ENCODE measurements at regions not wholly inside any gene's neighbourhood (a gene's known extent, or its start where the extent isn't known, plus 50 kb on each side); places are given as distances from the start of the nearest gene placed in this dataset.

GRCh38 chr2:9755008-9755407 is 88.3 kb upstream of the TAF1B start:
- Mint-ChIP-seq H3K4me1 (peaks cover 38% of the 10 kb centered on the region), H3K4me3 (no peak overlapping the region), H3K36me3 (no peaks in the 10 kb centered on the region), H3K27me3 (ENCODE audit: low read depth) (peaks cover 57% of the 10 kb centered on the region), H3K27ac (no peak overlapping the region), H3K9me3 (no peaks in the 10 kb centered on the region)
- no peak for DNase-seq (ENCODE audit: low spot score in 2 of 2, unreplicated experiment in 2 of 2)
- TF ChIP-seq CTCF (IDR thresholded peaks at IDR 0.05; ENCODE audit: unreplicated experiment) = no peak

- H3K36me3 Mint-ChIP-seq = no peaks in the 10 kb centered on the region
- no peaks in the 10 kb centered on the region for H3K9me3 Mint-ChIP-seq
- TF ChIP-seq CTCF (IDR thresholded peaks at IDR 0.05; ENCODE audit: unreplicated experiment) = no peak
- H3K4me1 Mint-ChIP-seq = peaks cover 38% of the 10 kb centered on the region
- H3K27me3 Mint-ChIP-seq (ENCODE audit: low read depth) = peaks cover 60% of the 10 kb centered on the region
- no peak overlapping the region for H3K27ac Mint-ChIP-seq
- no peak overlapping the region for H3K4me3 Mint-ChIP-seq
- DNase-seq (ENCODE audit: low spot score in 2 of 2, unreplicated experiment in 2 of 2) = no peak
Observed at GRCh38 chr2:9755638-9756037, 87.6 kb upstream of the TAF1B start.

- no peak for DNase-seq (ENCODE audit: low spot score in 2 of 2, unreplicated experiment in 2 of 2)
- Mint-ChIP-seq H3K27me3 (ENCODE audit: low read depth) (peaks cover 56% of the 10 kb centered on the region), H3K4me3 (no peak overlapping the region), H3K4me1 (peaks cover 38% of the 10 kb centered on the region), H3K36me3 (no peaks in the 10 kb centered on the region), H3K27ac (no peak overlapping the region), H3K9me3 (no peaks in the 10 kb centered on the region)
- no peak for TF ChIP-seq CTCF (IDR thresholded peaks at IDR 0.05; ENCODE audit: unreplicated experiment)
Observed at GRCh38 chr2:9756692-9757250, 86.5 kb upstream of the TAF1B start.

GRCh38 chr2:9757501-9758264 is 85.6 kb upstream of the TAF1B start:
- Mint-ChIP-seq H3K36me3 (no peaks in the 10 kb centered on the region), H3K27me3 (ENCODE audit: low read depth) (peaks cover 56% of the 10 kb centered on the region), H3K27ac (no peak overlapping the region), H3K4me3 (peak overlapping the region; percentile 54), H3K9me3 (no peaks in the 10 kb centered on the region), H3K4me1 (peaks cover 38% of the 10 kb centered on the region)
- no peak for TF ChIP-seq CTCF (IDR thresholded peaks at IDR 0.05; ENCODE audit: unreplicated experiment)
- peak in 1 of 2 experiments; percentile 45 for DNase-seq (ENCODE audit: low spot score in 2 of 2, unreplicated experiment in 2 of 2)

- no peaks in the 10 kb centered on the region for H3K36me3 Mint-ChIP-seq
- H3K27me3 Mint-ChIP-seq (ENCODE audit: low read depth) = peaks cover 54% of the 10 kb centered on the region
- TF ChIP-seq CTCF (IDR thresholded peaks at IDR 0.05; ENCODE audit: unreplicated experiment) = no peak
- no peak overlapping the region for H3K4me3 Mint-ChIP-seq
- DNase-seq (ENCODE audit: low spot score in 2 of 2, unreplicated experiment in 2 of 2) = no peak
- no peaks in the 10 kb centered on the region for H3K9me3 Mint-ChIP-seq
- peaks cover 33% of the 10 kb centered on the region for H3K4me1 Mint-ChIP-seq
- no peak overlapping the region for H3K27ac Mint-ChIP-seq
Observed at GRCh38 chr2:9758741-9759140, 84.5 kb upstream of the TAF1B start.
